Endothelial cell of umbilical vein (primary cell): ENCODE measurements at regions not wholly inside any gene's neighbourhood (a gene's known extent, or its start where the extent isn't known, plus 50 kb on each side); places are given as distances from the start of the nearest gene placed in this dataset.

Experiments used
- BruUV-seq: library from RNA; stranded (reverse); fragments of 400-500 nt; replicated peaks from 2 replicates; lab custom pipeline; 2021; lab: Mats Ljungman, UMichigan
- CTCF ChIA-PET: fragments of 300-600, 350-600 bp; sonication (Branson Sonifier 250); formaldehyde crosslinking; loops from one replicate; lab custom pipeline; 2021; ENCODE audit warnings: antibody characterized with exemption, inconsistent platforms; lab: Charles Lee
- POLR2A ChIA-PET: fragments of 300-600, 350-600 bp; sonication (Branson Sonifier 250); formaldehyde crosslinking; loops from one replicate; lab custom pipeline; 2021; ENCODE audit warnings: antibody characterized with exemption, inconsistent platforms; lab: Charles Lee
- DNase-seq: peaks from one replicate; pipeline ENCODE4 v3.0.0-alpha.2; 2011; ENCODE audit warnings: low read depth, low spot score
- FAIRE-seq: peaks from 2 replicates; lab custom pipeline; 2011; peaks lifted over from hg19 to GRCh38; lab: Jason Lieb, UNC
- H2AFZ ChIP-seq: 2 replicates; pipeline ENCODE4 v1.6.0; 2012; ENCODE audit warnings: low read depth, low read length, control low read depth, inconsistent platforms
- H3K27ac ChIP-seq: 2 replicates; pipeline ENCODE4 v1.5.1; 2011; ENCODE audit warnings: low read depth, mild to moderate bottlenecking, control low read depth, low read length, moderate library complexity; ENCODE audit not compliant: insufficient read depth
- H3K27me3 ChIP-seq, 2 experiments: 2 replicates each; pipeline versions ENCODE4 v1.6.0 to v1.6.1; 2011; ENCODE audit warnings: low read length in 2 of 2, mixed read lengths in 1 of 2; ENCODE audit not compliant: control insufficient read depth in 2 of 2, insufficient read depth in 2 of 2
- H3K36me3 ChIP-seq, 2 experiments: 2 replicates in 1 of 2; 3 replicates in 1 of 2; pipeline ENCODE4 v1.5.1; 2011; ENCODE audit warnings: low read length in 2 of 2, mild to moderate bottlenecking in 1 of 2, moderate library complexity in 1 of 2; ENCODE audit not compliant: control insufficient read depth in 2 of 2, insufficient read depth in 2 of 2; ENCODE audit errors: extremely low read depth in 1 of 2
- H3K4me1 ChIP-seq: 3 replicates; pipeline ENCODE4 v1.5.1; 2011; ENCODE audit warnings: mild to moderate bottlenecking, low read length; ENCODE audit not compliant: control insufficient read depth, insufficient read depth; ENCODE audit errors: extremely low read depth
- H3K4me2 ChIP-seq: 2 replicates; pipeline ENCODE4 v1.6.1; 2011; ENCODE audit warnings: low read length, control low read depth, mixed read lengths; ENCODE audit not compliant: insufficient read depth
- H3K4me3 ChIP-seq, 3 experiments: fragments of 200-600 bp in 1 of 3; sonication (generic), shearing (Covaris generic) in 1 of 3; replicated peaks in 1 of 3; 2 replicates each; pipeline ENCODE4 v1.5.1; 2011 to 2016; ENCODE audit warnings: control low read depth in 3 of 3, low read length in 3 of 3, mild to moderate bottlenecking in 2 of 3, inconsistent platforms in 1 of 3, low read depth in 1 of 3, moderate library complexity in 1 of 3; ENCODE audit not compliant: insufficient read depth in 1 of 3
- H3K79me2 ChIP-seq: 2 replicates; pipeline ENCODE4 v1.6.0; 2012; ENCODE audit warnings: low read length, inconsistent platforms; ENCODE audit not compliant: control insufficient read depth, insufficient read depth
- H3K9ac ChIP-seq: replicated peaks from 2 replicates; pipeline ENCODE3; 2011; ENCODE audit warnings: low read length, control low read depth; ENCODE audit not compliant: insufficient read depth; ENCODE audit errors: extremely low read depth
- H3K9me1 ChIP-seq: replicated peaks from 3 replicates; pipeline ENCODE4 v1.6.0; 2011; ENCODE audit warnings: mild to moderate bottlenecking, low read length; ENCODE audit not compliant: control insufficient read depth, insufficient read depth; ENCODE audit errors: extremely low read depth
- H3K9me3 ChIP-seq: replicated peaks from 2 replicates; pipeline ENCODE4 v1.5.1; 2012; ENCODE audit warnings: low read length, inconsistent platforms; ENCODE audit not compliant: control insufficient read depth, insufficient read depth
- H4K20me1 ChIP-seq: replicated peaks from 2 replicates; pipeline ENCODE3; 2011; ENCODE audit warnings: mild to moderate bottlenecking, low read length; ENCODE audit not compliant: control insufficient read depth, insufficient read depth; ENCODE audit errors: extremely low read depth
- CTCF ChIP-seq, 2 donors: IDR thresholded peaks; 1 replicate in 1 of 2; 2 replicates in 1 of 2; pipeline ENCODE4 v1.5.1; 2011; ENCODE audit warnings: low read length in 2 of 2, mild to moderate bottlenecking in 2 of 2, moderate library complexity in 2 of 2, control low read depth in 1 of 2, inconsistent platforms in 1 of 2, low read depth in 1 of 2; ENCODE audit not compliant: insufficient read depth in 1 of 2; ENCODE audit errors: extremely low read depth in 1 of 2
- EZH2 ChIP-seq: IDR thresholded peaks from 2 replicates; pipeline ENCODE4 v1.6.1; 2012; ENCODE audit warnings: borderline replicate concordance, low read depth, mild to moderate bottlenecking, moderate library complexity, low read length, inconsistent platforms; ENCODE audit not compliant: severe bottlenecking
- FOS ChIP-seq: IDR thresholded peaks from 2 replicates; pipeline ENCODE4 v1.6.1; 2011; ENCODE audit warnings: mild to moderate bottlenecking, low read length, moderate library complexity, borderline replicate concordance; ENCODE audit not compliant: insufficient read depth
- GATA2 ChIP-seq: IDR thresholded peaks from 2 replicates; pipeline ENCODE4 v1.7.0; 2011; ENCODE audit warnings: low read depth, mild to moderate bottlenecking, moderate library complexity, mixed read lengths, low read length; ENCODE audit not compliant: insufficient read length, insufficient read depth
- JUN ChIP-seq: IDR thresholded peaks from 2 replicates; pipeline ENCODE4 v1.6.1; 2011; ENCODE audit warnings: borderline replicate concordance, low read depth; ENCODE audit not compliant: insufficient read length, insufficient read depth
- MAX ChIP-seq: IDR thresholded peaks from 2 replicates; pipeline ENCODE4 v1.6.1; 2011; ENCODE audit not compliant: insufficient read depth, insufficient read length
- MYC ChIP-seq: IDR thresholded peaks from one replicate; pipeline ENCODE4 v1.6.1; 2011; ENCODE audit warnings: mild to moderate bottlenecking, low read depth, low read length
- POLR2A ChIP-seq: IDR thresholded peaks from 2 replicates; pipeline ENCODE4 v1.6.1; 2012; ENCODE audit warnings: low read depth, mild to moderate bottlenecking, control low read depth, low read length
- POLR2AphosphoS5 ChIP-seq: IDR thresholded peaks from 2 replicates; pipeline ENCODE4 v1.6.1; 2012; ENCODE audit warnings: low read depth, mild to moderate bottlenecking, control low read depth, low read length, moderate library complexity; ENCODE audit not compliant: insufficient read depth
- dilution Hi-C: fragments of 300-500 bp; cut with MboI; formaldehyde crosslinking; loops from one replicate; pipeline ENCODE4 v1.15.0; 2019; ENCODE audit warnings: low sequenced_read_pairs; ENCODE audit not compliant: extremely low pct_ligation_motif_present
- intact Hi-C: fragments of 100-400 bp; cut with micrococcal nuclease; formaldehyde crosslinking; loops from one replicate; pipeline ENCODE4 v1.10.0; 2022

DNA sequence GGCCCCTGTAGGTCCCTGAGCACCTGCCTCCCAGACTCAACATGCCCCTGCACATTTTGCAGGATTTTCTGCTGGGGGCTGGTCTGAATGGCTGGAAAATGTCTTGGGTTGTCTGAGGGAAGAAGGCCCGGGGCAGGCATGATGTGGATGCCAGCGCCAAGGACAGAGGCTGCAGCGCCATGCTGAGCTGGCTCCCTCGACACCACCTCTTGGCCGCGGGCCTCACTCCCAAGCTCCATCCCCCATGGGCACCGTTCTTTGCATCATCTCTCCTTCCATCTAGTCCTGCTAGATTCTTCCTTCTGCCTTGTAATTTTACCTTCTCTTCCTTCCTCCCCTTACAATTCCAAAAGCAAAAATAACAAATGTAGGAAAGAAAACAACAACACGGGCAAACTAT is 70.6 kb downstream of the ZIC5 start:
- Histone ChIP-seq H3K9me1 (no peaks in the 10 kb centered on the region), H3K4me1 (no peaks in the 10 kb centered on the region), H3K36me3 (no peaks in the 10 kb centered on the region), H3K9ac (no peak overlapping the region), H3K27me3 (peaks cover 26 to 31% of the 10 kb centered on the region in 2 experiments), H3K4me3 (no peak overlapping the region), H3K9me3 (no peaks in the 10 kb centered on the region), H3K27ac (no peak overlapping the region), H4K20me1 (no peaks in the 10 kb centered on the region), H3K4me2 (no peak overlapping the region), H3K79me2 (no peaks in the 10 kb centered on the region), H2AFZ (no peak overlapping the region)
- BruUV-seq = no TSS peak
- intact Hi-C loops = loop anchor here (5.0 kb wide), 2 partner anchors 244 to 336 kb away; no protein-coding TSS in a partner anchor
- POLR2A ChIA-PET = no interaction called here
- FAIRE-seq (no peak), DNase-seq (no peak)
- CTCF ChIA-PET = interaction anchor here (0.6 to 3.3 kb wide), 15 partner anchors 9 to 1226 kb away, joined by 3 to 11 read pairs (median 4); no protein-coding TSS in a partner anchor
- TF ChIP-seq CTCF (IDR thresholded peaks at IDR 0.05; ENCODE audit: extremely low read depth in 1 of 2, insufficient read depth in 1 of 2, low read depth in 1 of 2, low read length in 2 of 2) = no peak
- no peak for TF ChIP-seq FOS
- TF ChIP-seq MAX = no peak
- TF ChIP-seq POLR2AphosphoS5 = no peak
- TF ChIP-seq JUN = no peak
- no peak for TF ChIP-seq MYC
- TF ChIP-seq EZH2 = no peak
- no peak for TF ChIP-seq POLR2A
- no peak for TF ChIP-seq GATA2
- dilution Hi-C loops = no loop called here
